MM.1S (cell line): ENCODE measurements at regions not wholly inside any gene's neighbourhood (a gene's known extent, or its start where the extent isn't known, plus 50 kb on each side); places are given as distances from the start of the nearest gene placed in this dataset.

Experiments used
- DNase-seq: peaks from one replicate; pipeline ENCODE4 v3.0.0-alpha.2; 2015
- H2AFZ ChIP-seq: fragments of 300-600 bp; sonication (generic); 2 replicates; pipeline ENCODE4 v1.6.0; 2016; ENCODE audit warnings: antibody characterized with exemption, low read length
- H3F3A ChIP-seq: fragments of 300-600 bp; sonication (generic); 2 replicates; pipeline ENCODE4 v1.6.1; 2016; ENCODE audit warnings: mild to moderate bottlenecking, antibody characterized with exemption, low read length, moderate library complexity, mixed read lengths; ENCODE audit not compliant: insufficient read depth
- H3K27ac ChIP-seq: fragments of 300-600 bp; sonication (generic); 2 replicates; pipeline ENCODE4 v1.5.1; 2016; ENCODE audit warnings: mild to moderate bottlenecking, low read length
- H3K27me3 ChIP-seq: fragments of 300-600 bp; sonication (generic); replicated peaks from 2 replicates; pipeline ENCODE4 v1.6.0; 2016; ENCODE audit warnings: low read length; ENCODE audit not compliant: insufficient read depth
- H3K36me3 ChIP-seq: fragments of 300-600 bp; sonication (generic); replicated peaks from 2 replicates; pipeline ENCODE4 v1.6.1; 2016; ENCODE audit warnings: mild to moderate bottlenecking, low read length, mixed read lengths; ENCODE audit not compliant: insufficient read depth
- H3K4me1 ChIP-seq: fragments of 300-600 bp; sonication (generic); 2 replicates; pipeline ENCODE4 v1.6.1; 2016; ENCODE audit warnings: low read length, mixed read lengths
- H3K4me2 ChIP-seq: fragments of 300-600 bp; sonication (generic); 2 replicates; pipeline ENCODE4 v1.6.0; 2016; ENCODE audit warnings: low read depth, low read length
- H3K4me3 ChIP-seq: fragments of 300-600 bp; sonication (generic); 2 replicates; pipeline ENCODE4 v1.5.1; 2016; ENCODE audit warnings: low read length, mixed read lengths
- H3K79me2 ChIP-seq: fragments of 300-600 bp; sonication (generic); 2 replicates; pipeline ENCODE4 v1.6.1; 2016; ENCODE audit warnings: mixed run types, low read length, mixed read lengths
- H3K9ac ChIP-seq: fragments of 300-600 bp; sonication (generic); 2 replicates; pipeline ENCODE4 v1.6.1; 2016; ENCODE audit warnings: low read length, mixed read lengths
- H3K9me2 ChIP-seq: fragments of 300-600 bp; sonication (generic); replicated peaks from 2 replicates; pipeline ENCODE4 v1.6.1; 2016; ENCODE audit warnings: mild to moderate bottlenecking, low read length, mixed read lengths; ENCODE audit not compliant: insufficient read depth
- H3K9me3 ChIP-seq: fragments of 300-600 bp; sonication (generic); replicated peaks from 2 replicates; pipeline ENCODE4 v1.6.1; 2016; ENCODE audit warnings: mild to moderate bottlenecking, low read length, mixed read lengths; ENCODE audit not compliant: insufficient read depth
- H4K20me1 ChIP-seq: fragments of 300-600 bp; sonication (generic); 2 replicates; pipeline ENCODE4 v1.6.1; 2016; ENCODE audit warnings: mild to moderate bottlenecking, low read length, moderate library complexity, mixed read lengths; ENCODE audit not compliant: insufficient read depth
- EZH2 ChIP-seq: fragments of 300-600 bp; sonication (generic); optimal IDR thresholded peaks from 2 replicates; pipeline ENCODE3; 2017; ENCODE audit warnings: low read depth, mild to moderate bottlenecking, antibody characterized with exemption, low read length, mixed read lengths
- EZH2phosphoT487 ChIP-seq: fragments of 300-600 bp; sonication (generic); IDR thresholded peaks from 2 replicates; pipeline ENCODE4 v1.6.1; 2018; ENCODE audit warnings: antibody characterized with exemption, low read length
- TF ChIP-seq, protein P1 (sequence below): fragments of 300-600 bp; sonication (generic); IDR thresholded peaks from 2 replicates; pipeline ENCODE4 v1.5.1; 2016; ENCODE audit warnings: antibody characterized with exemption, low read length, mixed read lengths

DNA sequence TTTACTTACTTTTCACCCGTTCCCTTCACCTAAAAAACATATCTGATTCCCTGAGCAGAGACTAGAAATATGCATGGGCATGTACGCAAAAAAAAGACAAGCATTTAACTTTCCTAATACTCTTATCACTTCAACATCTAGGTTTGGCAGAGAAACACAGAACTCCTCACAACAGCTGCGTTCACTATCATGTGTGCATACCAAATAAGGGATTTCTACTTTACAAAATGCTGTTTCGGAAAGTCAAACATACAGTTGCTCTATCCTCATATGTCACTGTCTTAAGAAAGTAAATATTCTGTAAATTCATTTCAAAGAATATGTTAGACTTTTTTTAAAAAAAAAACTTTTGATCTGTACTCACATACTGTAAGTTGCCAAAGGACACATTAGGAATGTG, 65.1 kb upstream of the CBLB start:
- H4K20me1 ChIP-seq: no peaks in the 10 kb centered on the region
- no peaks in the 10 kb centered on the region for H3K79me2 ChIP-seq
- no peak overlapping the region for H3K4me3 ChIP-seq
- no peaks in the 10 kb centered on the region for H3K27me3 ChIP-seq
- no peaks in the 10 kb centered on the region for H3K36me3 ChIP-seq
- H3K9me2 ChIP-seq: no peaks in the 10 kb centered on the region
- no peak overlapping the region for H3K9ac ChIP-seq
- H3K27ac ChIP-seq: no peak overlapping the region
- TF ChIP-seq EZH2phosphoT487: no peak
- TF ChIP-seq EZH2: no peak
- TF ChIP-seq, protein P1, sequence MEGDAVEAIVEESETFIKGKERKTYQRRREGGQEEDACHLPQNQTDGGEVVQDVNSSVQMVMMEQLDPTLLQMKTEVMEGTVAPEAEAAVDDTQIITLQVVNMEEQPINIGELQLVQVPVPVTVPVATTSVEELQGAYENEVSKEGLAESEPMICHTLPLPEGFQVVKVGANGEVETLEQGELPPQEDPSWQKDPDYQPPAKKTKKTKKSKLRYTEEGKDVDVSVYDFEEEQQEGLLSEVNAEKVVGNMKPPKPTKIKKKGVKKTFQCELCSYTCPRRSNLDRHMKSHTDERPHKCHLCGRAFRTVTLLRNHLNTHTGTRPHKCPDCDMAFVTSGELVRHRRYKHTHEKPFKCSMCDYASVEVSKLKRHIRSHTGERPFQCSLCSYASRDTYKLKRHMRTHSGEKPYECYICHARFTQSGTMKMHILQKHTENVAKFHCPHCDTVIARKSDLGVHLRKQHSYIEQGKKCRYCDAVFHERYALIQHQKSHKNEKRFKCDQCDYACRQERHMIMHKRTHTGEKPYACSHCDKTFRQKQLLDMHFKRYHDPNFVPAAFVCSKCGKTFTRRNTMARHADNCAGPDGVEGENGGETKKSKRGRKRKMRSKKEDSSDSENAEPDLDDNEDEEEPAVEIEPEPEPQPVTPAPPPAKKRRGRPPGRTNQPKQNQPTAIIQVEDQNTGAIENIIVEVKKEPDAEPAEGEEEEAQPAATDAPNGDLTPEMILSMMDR: no peak
- no peaks in the 10 kb centered on the region for H3F3A ChIP-seq
- DNase-seq: no peak
- H3K9me3 ChIP-seq: no peaks in the 10 kb centered on the region
- no peak overlapping the region for H2AFZ ChIP-seq
- no peak overlapping the region for H3K4me2 ChIP-seq
- no peaks in the 10 kb centered on the region for H3K4me1 ChIP-seq

DNA sequence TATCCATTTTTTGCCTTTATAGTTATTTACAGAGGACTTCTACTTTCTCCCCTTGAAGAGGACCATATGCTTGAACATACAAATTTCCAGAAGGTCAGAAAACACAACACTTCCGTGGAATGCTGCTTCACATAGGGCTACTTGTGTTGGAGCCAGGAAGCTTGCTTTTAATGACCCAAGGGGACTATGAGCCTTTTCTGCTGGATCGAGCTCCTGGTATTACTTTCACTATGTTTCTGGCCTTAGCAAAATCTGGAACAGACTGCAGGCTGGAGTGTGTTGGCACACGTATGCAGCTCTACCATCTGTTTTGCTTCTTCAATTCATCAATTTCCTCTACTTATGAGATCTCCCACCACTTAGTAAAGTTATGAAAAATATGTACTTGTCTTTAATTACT, 69.3 kb upstream of the CBLB start:
- Histone ChIP-seq H3K79me2 (no peaks in the 10 kb centered on the region), H3K4me3 (no peak overlapping the region), H3K4me2 (no peak overlapping the region), H2AFZ (no peak overlapping the region), H3K27me3 (no peaks in the 10 kb centered on the region), H3F3A (no peaks in the 10 kb centered on the region), H3K9me3 (no peaks in the 10 kb centered on the region), H3K4me1 (no peaks in the 10 kb centered on the region), H3K9ac (no peak overlapping the region), H3K36me3 (no peaks in the 10 kb centered on the region), H3K9me2 (no peaks in the 10 kb centered on the region), H4K20me1 (no peaks in the 10 kb centered on the region), H3K27ac (no peak overlapping the region)
- TF ChIP-seq EZH2: no peak
- TF ChIP-seq, protein P1: no peak
- no peak for TF ChIP-seq EZH2phosphoT487
- DNase-seq: no peak

DNA sequence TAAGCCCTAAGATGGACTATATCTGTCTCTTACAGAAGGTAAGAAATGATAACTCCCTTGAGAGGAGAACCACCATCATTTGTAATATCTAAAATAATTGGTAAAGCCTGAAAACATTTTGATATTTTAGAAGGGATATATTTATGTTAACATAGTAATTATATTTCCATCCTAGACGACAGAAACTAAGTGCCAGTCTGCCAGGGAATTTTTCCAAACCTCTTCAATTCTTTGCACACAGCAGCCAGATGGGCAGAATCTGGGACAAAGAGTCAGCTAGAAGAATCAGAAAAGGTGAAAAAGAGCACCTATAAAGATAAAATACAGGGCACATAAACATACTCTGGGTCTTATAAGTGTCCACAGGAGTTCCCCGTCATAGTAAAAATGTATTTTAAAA, 70.0 kb upstream of the CBLB start:
- H3K27me3 ChIP-seq: no peaks in the 10 kb centered on the region
- no peaks in the 10 kb centered on the region for H3K36me3 ChIP-seq
- no peak overlapping the region for H3K9ac ChIP-seq
- no peak for DNase-seq
- TF ChIP-seq EZH2: no peak
- TF ChIP-seq, protein P1: no peak
- TF ChIP-seq EZH2phosphoT487: no peak
- no peaks in the 10 kb centered on the region for H3K9me3 ChIP-seq
- H3K4me3 ChIP-seq: no peak overlapping the region
- no peaks in the 10 kb centered on the region for H4K20me1 ChIP-seq
- H3K9me2 ChIP-seq: no peaks in the 10 kb centered on the region
- no peaks in the 10 kb centered on the region for H3F3A ChIP-seq
- H3K27ac ChIP-seq: no peak overlapping the region
- no peak overlapping the region for H3K4me2 ChIP-seq
- no peak overlapping the region for H2AFZ ChIP-seq
- H3K79me2 ChIP-seq: no peaks in the 10 kb centered on the region
- no peaks in the 10 kb centered on the region for H3K4me1 ChIP-seq
